Fibroblast of mammary gland (primary cell): ENCODE measurements at regions not wholly inside any gene's neighbourhood (a gene's known extent, or its start where the extent isn't known, plus 50 kb on each side); places are given as distances from the start of the nearest gene placed in this dataset.
"Not testable (repeated sequence)": the region's sequence is repeated elsewhere in the genome, so short reads cannot be mapped to it uniquely, and the experiment has no call there.

ENCODE experiments used
- DNase-seq: peaks from one replicate; pipeline ENCODE4 v3.0.0-alpha.2; 2010; ENCODE audit warnings: low read depth
- H3K4me3 ChIP-seq: 2 replicates; pipeline ENCODE4 v1.5.1; 2011; ENCODE audit warnings: low read depth, mild to moderate bottlenecking, low read length, moderate library complexity; ENCODE audit not compliant: control insufficient read depth
- TF ChIP-seq, protein P1 (sequence below): conservative IDR thresholded peaks from 2 replicates; pipeline ENCODE4 v1.5.1; 2011; ENCODE audit warnings: low read depth, low read length, inconsistent platforms; ENCODE audit not compliant: control insufficient read depth, insufficient read depth

DNA sequence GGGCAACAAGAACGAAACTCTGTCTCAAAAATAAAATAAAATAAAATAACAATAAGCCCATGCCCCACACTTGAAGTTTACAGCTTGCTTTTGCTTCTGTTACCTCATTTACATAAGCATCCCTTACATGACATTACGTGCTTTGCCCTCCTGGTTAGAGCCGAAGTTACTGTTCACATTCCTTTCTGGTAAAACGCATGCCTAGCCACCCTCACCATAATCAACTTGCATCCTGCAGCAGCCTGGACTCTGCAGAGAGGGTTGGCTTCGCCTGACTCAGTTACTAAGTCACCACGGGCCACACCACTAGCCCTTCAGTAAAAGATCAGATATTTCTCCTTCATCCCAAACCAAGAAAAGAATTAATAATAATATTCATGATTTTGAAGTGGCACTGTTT is 736.0 kb upstream of the AUTS2 start:
- TF ChIP-seq, protein P1, sequence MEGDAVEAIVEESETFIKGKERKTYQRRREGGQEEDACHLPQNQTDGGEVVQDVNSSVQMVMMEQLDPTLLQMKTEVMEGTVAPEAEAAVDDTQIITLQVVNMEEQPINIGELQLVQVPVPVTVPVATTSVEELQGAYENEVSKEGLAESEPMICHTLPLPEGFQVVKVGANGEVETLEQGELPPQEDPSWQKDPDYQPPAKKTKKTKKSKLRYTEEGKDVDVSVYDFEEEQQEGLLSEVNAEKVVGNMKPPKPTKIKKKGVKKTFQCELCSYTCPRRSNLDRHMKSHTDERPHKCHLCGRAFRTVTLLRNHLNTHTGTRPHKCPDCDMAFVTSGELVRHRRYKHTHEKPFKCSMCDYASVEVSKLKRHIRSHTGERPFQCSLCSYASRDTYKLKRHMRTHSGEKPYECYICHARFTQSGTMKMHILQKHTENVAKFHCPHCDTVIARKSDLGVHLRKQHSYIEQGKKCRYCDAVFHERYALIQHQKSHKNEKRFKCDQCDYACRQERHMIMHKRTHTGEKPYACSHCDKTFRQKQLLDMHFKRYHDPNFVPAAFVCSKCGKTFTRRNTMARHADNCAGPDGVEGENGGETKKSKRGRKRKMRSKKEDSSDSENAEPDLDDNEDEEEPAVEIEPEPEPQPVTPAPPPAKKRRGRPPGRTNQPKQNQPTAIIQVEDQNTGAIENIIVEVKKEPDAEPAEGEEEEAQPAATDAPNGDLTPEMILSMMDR = no peak
- no peak overlapping the region for H3K4me3 ChIP-seq
- no peak for DNase-seq

DNA sequence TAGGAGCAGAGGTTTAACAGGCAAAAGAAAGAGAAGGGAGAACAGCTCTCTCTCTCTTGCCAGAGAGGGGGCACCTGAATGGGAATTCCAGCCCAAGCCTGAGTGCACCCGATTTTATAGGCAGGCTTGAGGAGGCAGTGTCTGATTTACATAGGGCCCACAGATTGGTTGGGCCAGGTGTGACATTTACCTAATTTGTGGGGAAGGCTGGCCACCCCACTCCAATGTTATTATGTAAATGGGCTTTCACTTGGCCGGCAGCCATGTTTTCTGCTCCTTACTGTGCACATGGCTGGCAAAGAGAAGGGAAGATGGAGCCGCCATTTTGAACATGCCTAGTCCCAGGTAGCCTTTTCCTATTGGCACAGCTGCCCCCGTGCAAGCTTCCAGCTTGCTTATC is 735.5 kb upstream of the AUTS2 start:
- TF ChIP-seq, protein P1 = no peak
- no peak for DNase-seq
- H3K4me3 ChIP-seq = no peak overlapping the region

DNA sequence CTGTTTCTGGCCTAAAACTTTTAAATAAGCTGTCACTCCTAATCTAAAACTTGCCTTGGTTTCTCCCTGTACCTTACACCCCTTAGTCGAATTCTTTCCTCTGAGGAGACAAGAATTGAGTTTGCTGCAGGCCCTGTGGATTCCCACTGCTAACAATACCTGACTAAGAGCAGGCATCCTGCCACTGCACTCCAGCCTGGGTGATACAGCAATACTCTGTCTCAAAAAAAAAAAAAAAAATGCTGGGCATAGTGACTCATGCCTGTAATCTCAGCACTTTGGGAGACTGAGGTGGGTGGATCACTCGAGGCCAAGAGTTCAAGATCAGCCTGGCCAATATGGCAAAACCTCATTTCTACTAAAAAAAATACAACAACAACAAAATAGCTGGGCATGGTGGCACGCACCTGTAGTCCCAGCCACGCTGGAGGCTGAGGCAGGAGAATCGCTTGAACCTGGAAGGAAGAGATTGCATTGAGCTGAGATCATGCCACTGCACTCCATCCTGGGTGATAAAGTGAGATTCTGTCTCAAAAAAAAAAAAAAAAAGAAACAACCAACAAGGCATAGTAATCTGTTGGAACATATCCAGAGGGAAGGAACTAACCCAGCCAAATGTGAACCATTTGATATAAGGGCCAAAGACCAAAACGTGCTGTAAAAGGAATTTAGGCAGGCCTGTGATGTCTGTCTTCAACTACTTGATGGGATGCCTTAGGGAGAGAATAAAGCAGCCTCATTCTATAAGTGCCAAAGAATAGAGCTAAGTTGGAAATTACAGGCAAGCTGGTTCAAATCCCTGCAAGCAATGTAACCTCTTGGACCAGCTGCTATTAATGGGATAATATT is 732.7 kb upstream of the AUTS2 start:
- DNase-seq = no peak
- no peak overlapping the region for H3K4me3 ChIP-seq
- TF ChIP-seq, protein P1 = no peak

DNA sequence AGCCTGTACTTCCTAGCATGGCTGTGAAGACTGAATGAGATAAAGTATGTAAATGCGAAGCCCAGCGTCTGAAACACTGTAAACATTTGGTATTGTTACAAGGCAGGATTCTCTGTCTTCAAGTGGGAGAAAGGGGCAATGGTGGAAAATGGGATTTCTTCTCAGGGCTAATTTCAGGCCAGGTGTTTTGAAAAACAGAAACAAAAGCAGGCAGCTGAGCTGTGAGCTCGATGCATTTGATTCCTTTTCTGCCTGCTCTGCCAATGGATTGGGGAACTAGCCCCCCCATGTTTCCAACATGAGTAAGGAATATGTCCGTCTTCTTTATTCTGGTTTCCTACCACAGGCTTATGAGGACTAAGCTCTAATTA is 732.1 kb upstream of the AUTS2 start:
- DNase-seq = no peak
- no peak overlapping the region for H3K4me3 ChIP-seq
- TF ChIP-seq, protein P1 = no peak

DNA sequence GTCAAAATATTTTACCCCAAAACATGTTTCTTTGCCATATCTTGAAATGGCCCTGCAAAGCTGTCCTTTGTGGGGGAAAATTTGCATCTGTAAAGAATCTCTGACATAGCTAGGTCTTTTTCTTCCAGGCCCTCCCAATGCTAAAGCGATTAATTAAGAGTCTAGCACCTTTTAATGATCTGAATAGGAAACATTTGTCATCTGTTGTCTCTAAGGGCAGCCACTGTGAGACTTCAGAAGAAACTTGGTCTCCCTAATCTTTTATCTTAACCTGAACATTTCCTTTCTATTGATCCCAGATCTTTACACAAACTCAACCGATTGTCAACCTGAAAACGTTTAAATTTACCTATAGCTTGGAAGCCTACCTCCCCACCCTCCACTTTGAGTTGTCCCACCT is 731.6 kb upstream of the AUTS2 start:
- not testable (repeated sequence) for DNase-seq, H3K4me3 ChIP-seq

DNA sequence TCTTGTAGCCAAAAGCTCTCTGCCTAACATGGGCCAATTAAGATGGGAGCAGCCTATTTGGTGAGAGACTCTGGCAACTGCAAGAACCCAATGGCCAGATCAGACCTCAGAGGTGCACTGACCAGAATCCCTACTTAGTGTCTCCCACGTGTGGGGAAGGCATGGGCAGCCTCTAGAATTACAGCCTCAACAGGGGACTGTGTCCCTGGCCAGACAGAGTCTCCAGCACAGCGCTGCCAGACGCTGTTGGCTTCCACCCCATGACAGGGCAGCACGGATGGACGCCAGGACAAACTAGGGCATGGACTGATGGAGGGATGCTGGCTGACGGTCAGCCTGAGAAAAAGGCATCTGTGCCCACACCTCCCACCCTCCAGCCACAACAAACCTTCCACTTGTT is 729.3 kb upstream of the AUTS2 start:
- DNase-seq = no peak
- TF ChIP-seq, protein P1 = no peak

DNA sequence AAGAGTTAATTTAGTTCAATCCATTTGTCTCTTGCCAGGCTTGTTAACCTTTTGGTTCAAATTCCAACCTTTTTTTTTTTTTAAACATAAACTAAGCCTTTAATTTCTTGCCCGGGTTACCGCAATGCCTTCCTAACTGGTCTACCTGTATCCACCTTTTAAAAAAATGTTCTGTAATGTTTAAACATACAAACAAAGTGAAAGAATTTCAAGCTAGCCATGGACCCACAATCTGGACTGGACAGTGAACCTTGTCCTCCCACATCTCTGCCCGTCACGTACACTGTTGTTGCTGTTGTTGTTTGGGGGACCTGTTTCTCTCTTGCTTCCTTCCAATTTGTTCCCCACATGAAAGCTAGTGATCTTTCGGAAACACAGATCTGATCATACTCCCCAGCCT is 724.7 kb upstream of the AUTS2 start:
- DNase-seq = no peak
- no peak overlapping the region for H3K4me3 ChIP-seq
- TF ChIP-seq, protein P1 = no peak

More for the DNA sequence above, 729.3 kb upstream of the AUTS2 start:
- no peak overlapping the region for H3K4me3 ChIP-seq
